ENCODE measurements at regions not wholly inside any gene's neighbourhood (a gene's known extent, or its start where the extent isn't known, plus 50 kb on each side); places are given as distances from the start of the nearest gene placed in this dataset.

DNA sequence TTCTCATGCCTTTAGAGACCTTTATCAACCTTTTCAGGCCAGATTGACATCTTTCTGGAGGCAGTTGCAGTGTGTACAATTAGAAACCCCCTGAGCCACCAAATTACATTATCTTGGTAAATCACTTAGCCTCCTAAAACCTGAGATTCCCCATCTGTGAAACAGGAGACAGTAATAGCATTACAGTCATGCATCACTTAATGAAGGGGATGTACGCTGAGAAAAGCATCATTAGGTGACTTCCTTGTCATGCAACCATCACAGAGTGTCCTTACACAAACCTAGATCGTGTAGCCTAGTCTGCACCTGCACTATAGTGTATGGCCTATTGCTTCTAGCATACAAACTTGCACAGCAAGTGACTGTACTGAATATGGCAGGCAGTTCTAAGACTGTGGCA lies 400.8 kb upstream of the CNTN3 start:
- TF ChIP-seq, protein P1, sequence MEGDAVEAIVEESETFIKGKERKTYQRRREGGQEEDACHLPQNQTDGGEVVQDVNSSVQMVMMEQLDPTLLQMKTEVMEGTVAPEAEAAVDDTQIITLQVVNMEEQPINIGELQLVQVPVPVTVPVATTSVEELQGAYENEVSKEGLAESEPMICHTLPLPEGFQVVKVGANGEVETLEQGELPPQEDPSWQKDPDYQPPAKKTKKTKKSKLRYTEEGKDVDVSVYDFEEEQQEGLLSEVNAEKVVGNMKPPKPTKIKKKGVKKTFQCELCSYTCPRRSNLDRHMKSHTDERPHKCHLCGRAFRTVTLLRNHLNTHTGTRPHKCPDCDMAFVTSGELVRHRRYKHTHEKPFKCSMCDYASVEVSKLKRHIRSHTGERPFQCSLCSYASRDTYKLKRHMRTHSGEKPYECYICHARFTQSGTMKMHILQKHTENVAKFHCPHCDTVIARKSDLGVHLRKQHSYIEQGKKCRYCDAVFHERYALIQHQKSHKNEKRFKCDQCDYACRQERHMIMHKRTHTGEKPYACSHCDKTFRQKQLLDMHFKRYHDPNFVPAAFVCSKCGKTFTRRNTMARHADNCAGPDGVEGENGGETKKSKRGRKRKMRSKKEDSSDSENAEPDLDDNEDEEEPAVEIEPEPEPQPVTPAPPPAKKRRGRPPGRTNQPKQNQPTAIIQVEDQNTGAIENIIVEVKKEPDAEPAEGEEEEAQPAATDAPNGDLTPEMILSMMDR (IDR thresholded peaks at IDR 0.05): no peak
- no peak for TF ChIP-seq POLR2A (IDR thresholded peaks at IDR 0.05)
